ENCODE measurements at regions not wholly inside any gene's neighbourhood (a gene's known extent, or its start where the extent isn't known, plus 50 kb on each side); places are given as distances from the start of the nearest gene placed in this dataset.

GRCh38 chr20:17833036-17833674, 133.4 kb downstream of the BANF2 start:
- FAIRE-seq, result no peak
- DNase-seq (ENCODE audit: low read depth), result peak; percentile 84
- no peak overlapping the region for H3K4me3 ChIP-seq (ENCODE audit: low read depth, low read length)
- TF ChIP-seq, protein P1, sequence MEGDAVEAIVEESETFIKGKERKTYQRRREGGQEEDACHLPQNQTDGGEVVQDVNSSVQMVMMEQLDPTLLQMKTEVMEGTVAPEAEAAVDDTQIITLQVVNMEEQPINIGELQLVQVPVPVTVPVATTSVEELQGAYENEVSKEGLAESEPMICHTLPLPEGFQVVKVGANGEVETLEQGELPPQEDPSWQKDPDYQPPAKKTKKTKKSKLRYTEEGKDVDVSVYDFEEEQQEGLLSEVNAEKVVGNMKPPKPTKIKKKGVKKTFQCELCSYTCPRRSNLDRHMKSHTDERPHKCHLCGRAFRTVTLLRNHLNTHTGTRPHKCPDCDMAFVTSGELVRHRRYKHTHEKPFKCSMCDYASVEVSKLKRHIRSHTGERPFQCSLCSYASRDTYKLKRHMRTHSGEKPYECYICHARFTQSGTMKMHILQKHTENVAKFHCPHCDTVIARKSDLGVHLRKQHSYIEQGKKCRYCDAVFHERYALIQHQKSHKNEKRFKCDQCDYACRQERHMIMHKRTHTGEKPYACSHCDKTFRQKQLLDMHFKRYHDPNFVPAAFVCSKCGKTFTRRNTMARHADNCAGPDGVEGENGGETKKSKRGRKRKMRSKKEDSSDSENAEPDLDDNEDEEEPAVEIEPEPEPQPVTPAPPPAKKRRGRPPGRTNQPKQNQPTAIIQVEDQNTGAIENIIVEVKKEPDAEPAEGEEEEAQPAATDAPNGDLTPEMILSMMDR (IDR thresholded peaks at IDR 0.05; ENCODE audit: insufficient read depth, low read length, severe bottlenecking), result no peak
- H3K27me3 ChIP-seq (ENCODE audit: control insufficient read depth, insufficient read depth, low read length), result no peaks in the 10 kb centered on the region
- H3K36me3 ChIP-seq (ENCODE audit: control insufficient read depth, insufficient read depth, low read length), result no peaks in the 10 kb centered on the region

DNA sequence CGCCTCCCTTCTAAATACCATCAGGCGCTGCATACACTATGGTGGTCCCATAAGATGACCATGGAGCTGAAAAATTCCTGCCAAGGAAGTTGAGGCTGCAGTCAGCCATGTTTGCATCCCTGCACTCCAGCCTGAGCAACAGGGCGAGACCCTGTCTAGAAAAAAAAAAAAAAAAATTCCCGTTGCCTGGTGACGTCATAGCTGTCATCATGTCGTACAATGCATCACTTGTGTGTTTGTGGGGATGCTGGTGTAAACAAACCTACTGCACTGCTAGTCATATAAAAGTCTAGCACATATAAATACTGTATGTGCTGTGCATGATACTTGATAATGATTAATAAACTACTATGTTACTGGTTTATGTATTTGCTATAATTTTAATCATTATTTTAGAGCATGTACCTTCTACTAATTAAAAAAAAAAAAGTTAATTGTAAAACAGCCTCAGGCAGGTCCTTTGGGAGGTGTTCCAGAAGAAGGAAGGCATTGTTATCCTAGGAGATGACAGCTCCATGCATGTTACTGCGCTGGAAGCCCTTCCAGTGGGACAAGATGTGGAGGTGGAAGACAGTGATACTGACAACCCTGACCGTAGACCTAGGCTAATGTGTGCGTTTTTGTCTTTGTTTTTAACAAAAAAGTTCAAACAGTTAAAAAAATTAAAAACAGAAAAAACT, 132.6 kb downstream of the BANF2 start:
- TF ChIP-seq, protein P1 (IDR thresholded peaks at IDR 0.05; ENCODE audit: insufficient read depth, low read length, severe bottlenecking), result no peak
- H3K27me3 ChIP-seq (ENCODE audit: control insufficient read depth, insufficient read depth, low read length), result no peaks in the 10 kb centered on the region
- no peak overlapping the region for H3K4me3 ChIP-seq (ENCODE audit: low read depth, low read length)
- FAIRE-seq, result no peak
- no peak for DNase-seq (ENCODE audit: low read depth)
- no peaks in the 10 kb centered on the region for H3K36me3 ChIP-seq (ENCODE audit: control insufficient read depth, insufficient read depth, low read length)

DNA sequence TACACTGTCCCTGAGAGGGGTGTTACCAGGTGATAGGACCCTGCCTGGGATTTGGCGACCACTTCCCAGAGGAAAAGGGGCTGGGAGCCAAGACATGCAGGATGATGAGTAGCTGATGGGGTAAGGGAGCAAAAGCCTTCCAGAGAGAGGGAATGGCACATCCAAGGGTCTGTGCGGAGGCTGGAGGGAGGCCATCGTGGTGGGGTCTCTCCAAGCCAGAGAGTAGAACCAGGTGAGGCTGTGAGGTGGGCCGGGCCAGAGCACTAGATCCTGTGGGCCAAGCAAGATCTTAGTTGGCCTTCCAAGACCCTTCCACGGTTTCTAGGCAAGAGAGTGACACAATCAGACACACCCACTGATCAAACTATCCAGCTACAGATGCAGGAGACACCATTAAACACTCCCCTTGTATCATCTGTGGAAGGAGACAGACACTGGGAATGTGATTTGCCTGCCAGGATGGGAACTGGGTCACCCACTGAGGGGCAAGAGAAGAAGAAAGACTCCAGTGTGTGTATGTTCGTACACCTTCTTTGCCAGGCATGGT, 128.9 kb downstream of the BANF2 start:
- H3K4me3 ChIP-seq (ENCODE audit: low read depth, low read length), result no peak overlapping the region
- DNase-seq (ENCODE audit: low read depth), result no peak
- no peak for FAIRE-seq
- TF ChIP-seq, protein P1 (IDR thresholded peaks at IDR 0.05; ENCODE audit: insufficient read depth, low read length, severe bottlenecking), result no peak
- no peaks in the 10 kb centered on the region for H3K36me3 ChIP-seq (ENCODE audit: control insufficient read depth, insufficient read depth, low read length)
- H3K27me3 ChIP-seq (ENCODE audit: control insufficient read depth, insufficient read depth, low read length), result no peaks in the 10 kb centered on the region

- H3K4me3 ChIP-seq (ENCODE audit: low read depth, low read length), result no peak overlapping the region
- no peaks in the 10 kb centered on the region for H3K27me3 ChIP-seq (ENCODE audit: control insufficient read depth, insufficient read depth, low read length)
- FAIRE-seq (no peak), DNase-seq (ENCODE audit: low read depth) (no peak)
- no peaks in the 10 kb centered on the region for H3K36me3 ChIP-seq (ENCODE audit: control insufficient read depth, insufficient read depth, low read length)
- TF ChIP-seq, protein P1 (IDR thresholded peaks at IDR 0.05; ENCODE audit: insufficient read depth, low read length, severe bottlenecking), result no peak
Observed at GRCh38 chr20:17827759-17828559, 128.2 kb downstream of the BANF2 start.

GRCh38 chr20:17827079-17827478, 127.3 kb downstream of the BANF2 start:
- FAIRE-seq (no peak), DNase-seq (ENCODE audit: low read depth) (no peak)
- H3K27me3 ChIP-seq (ENCODE audit: control insufficient read depth, insufficient read depth, low read length), result no peaks in the 10 kb centered on the region
- H3K4me3 ChIP-seq (ENCODE audit: low read depth, low read length), result no peak overlapping the region
- H3K36me3 ChIP-seq (ENCODE audit: control insufficient read depth, insufficient read depth, low read length), result no peaks in the 10 kb centered on the region
- TF ChIP-seq, protein P1 (IDR thresholded peaks at IDR 0.05; ENCODE audit: insufficient read depth, low read length, severe bottlenecking), result no peak

Measured in bronchial epithelial cell (primary cell).